Peyer's patch (tissue), 4 donors: ENCODE measurements at regions not wholly inside any gene's neighbourhood (a gene's known extent, or its start where the extent isn't known, plus 50 kb on each side); places are given as distances from the start of the nearest gene placed in this dataset.

Source experiments
- CTCF ChIP-seq, 6 experiments: fragments of 450-650 bp in 4 of 6; fragments of 200-600 bp in 2 of 6; sonication (generic) in 1 of 6; IDR thresholded peaks; one replicate each; pipeline ENCODE4 v1.5.1; 2017 to 2019; ENCODE audit warnings: antibody characterized with exemption in 6 of 6, mild to moderate bottlenecking in 3 of 6, moderate library complexity in 1 of 6
- POLR2A ChIP-seq, 2 donors: fragments of 450-650 bp; IDR thresholded peaks; one replicate each; pipeline ENCODE4 v1.5.1; 2017; ENCODE audit warnings: antibody characterized with exemption in 2 of 2, mild to moderate bottlenecking in 2 of 2, moderate library complexity in 2 of 2

- TF ChIP-seq CTCF (IDR thresholded peaks at IDR 0.05) = no peak
- no peak for TF ChIP-seq POLR2A (IDR thresholded peaks at IDR 0.05)
These were observed 66.1 kb upstream of the PARP1 start for GRCh38 chr1:226474041-226474440.
